ENCODE measurements at regions not wholly inside any gene's neighbourhood (a gene's known extent, or its start where the extent isn't known, plus 50 kb on each side); places are given as distances from the start of the nearest gene placed in this dataset.

DNA sequence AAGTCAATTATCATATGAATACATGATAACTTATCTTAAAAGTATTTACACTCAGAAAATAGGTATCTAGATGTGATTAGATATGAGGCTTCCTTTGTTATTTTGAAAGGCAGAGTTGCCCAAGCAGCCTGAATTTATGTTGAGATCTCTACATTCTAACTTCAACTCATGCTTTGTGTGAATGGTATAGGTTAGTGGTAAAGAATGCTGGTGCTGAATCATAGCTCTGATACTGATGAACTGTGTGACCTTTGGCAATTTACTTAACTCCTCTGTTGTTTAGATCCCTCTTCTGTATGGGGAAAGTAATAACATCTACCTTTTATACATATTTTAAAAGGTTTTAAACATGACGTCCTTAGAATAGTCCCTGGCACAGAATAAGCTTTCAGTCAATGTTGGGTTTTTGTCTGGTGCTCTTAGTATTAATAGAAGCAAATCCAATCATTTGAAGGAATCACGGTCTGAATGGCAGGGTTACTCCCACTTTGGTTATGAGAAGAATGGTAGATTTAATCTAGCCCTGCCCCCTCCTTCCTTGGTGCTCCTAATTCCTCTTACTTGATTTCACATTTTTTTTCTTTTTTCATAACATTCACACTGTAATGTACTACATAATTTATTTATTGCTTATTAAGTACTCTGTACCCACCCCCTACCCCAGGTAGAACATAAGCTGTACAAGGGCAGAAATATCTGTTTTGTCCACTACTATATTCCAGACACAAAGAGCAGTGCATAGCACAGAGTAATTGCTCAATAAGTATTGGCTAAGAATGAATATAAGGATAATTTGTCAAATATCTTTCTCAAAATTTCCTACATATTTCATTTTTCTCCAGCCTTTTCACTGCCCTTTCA lies 203.3 kb upstream of the KRR1 start:
- TF ChIP-seq, protein P1, sequence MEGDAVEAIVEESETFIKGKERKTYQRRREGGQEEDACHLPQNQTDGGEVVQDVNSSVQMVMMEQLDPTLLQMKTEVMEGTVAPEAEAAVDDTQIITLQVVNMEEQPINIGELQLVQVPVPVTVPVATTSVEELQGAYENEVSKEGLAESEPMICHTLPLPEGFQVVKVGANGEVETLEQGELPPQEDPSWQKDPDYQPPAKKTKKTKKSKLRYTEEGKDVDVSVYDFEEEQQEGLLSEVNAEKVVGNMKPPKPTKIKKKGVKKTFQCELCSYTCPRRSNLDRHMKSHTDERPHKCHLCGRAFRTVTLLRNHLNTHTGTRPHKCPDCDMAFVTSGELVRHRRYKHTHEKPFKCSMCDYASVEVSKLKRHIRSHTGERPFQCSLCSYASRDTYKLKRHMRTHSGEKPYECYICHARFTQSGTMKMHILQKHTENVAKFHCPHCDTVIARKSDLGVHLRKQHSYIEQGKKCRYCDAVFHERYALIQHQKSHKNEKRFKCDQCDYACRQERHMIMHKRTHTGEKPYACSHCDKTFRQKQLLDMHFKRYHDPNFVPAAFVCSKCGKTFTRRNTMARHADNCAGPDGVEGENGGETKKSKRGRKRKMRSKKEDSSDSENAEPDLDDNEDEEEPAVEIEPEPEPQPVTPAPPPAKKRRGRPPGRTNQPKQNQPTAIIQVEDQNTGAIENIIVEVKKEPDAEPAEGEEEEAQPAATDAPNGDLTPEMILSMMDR (tag by site-specific recombination; IDR thresholded peaks at IDR 0.05): no peak
- TF ChIP-seq ZNF426 (tag by site-specific recombination; IDR thresholded peaks at IDR 0.05) (no peak), ZNF707 (tag by site-specific recombination; IDR thresholded peaks at IDR 0.05) (no peak), FEZF1 (tag by site-specific recombination; IDR thresholded peaks at IDR 0.05) (no peak)
